ENCODE measurements at regions not wholly inside any gene's neighbourhood (a gene's known extent, or its start where the extent isn't known, plus 50 kb on each side); places are given as distances from the start of the nearest gene placed in this dataset.

DNA sequence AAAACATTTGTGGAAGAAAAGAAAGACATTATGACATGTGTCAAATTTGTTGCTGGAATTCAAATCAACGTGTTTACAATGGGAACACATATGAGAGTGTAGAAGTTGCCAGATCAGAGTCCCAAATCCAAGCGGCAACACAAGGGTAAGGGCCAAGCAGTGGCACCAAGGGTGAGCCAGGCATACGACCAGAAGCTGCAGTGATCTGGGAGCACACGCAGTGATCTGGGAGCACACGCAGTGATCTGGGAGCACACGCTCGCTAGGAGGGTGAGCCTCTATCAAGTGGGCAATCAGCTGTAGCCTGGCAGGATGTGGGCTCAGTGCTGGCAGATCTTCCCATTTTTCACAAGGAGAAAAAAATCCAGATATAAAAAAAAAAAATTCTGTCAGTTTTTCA is 148.2 kb downstream of the TLE3 start:
- TF ChIP-seq, protein P1, sequence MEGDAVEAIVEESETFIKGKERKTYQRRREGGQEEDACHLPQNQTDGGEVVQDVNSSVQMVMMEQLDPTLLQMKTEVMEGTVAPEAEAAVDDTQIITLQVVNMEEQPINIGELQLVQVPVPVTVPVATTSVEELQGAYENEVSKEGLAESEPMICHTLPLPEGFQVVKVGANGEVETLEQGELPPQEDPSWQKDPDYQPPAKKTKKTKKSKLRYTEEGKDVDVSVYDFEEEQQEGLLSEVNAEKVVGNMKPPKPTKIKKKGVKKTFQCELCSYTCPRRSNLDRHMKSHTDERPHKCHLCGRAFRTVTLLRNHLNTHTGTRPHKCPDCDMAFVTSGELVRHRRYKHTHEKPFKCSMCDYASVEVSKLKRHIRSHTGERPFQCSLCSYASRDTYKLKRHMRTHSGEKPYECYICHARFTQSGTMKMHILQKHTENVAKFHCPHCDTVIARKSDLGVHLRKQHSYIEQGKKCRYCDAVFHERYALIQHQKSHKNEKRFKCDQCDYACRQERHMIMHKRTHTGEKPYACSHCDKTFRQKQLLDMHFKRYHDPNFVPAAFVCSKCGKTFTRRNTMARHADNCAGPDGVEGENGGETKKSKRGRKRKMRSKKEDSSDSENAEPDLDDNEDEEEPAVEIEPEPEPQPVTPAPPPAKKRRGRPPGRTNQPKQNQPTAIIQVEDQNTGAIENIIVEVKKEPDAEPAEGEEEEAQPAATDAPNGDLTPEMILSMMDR (IDR thresholded peaks at IDR 0.05), result no peak
- no peak for TF ChIP-seq POLR2A (IDR thresholded peaks at IDR 0.05)

Data from thyroid gland (tissue), 4 donors.